HepG2 (cell line): ENCODE measurements at regions not wholly inside any gene's neighbourhood (a gene's known extent, or its start where the extent isn't known, plus 50 kb on each side); places are given as distances from the start of the nearest gene placed in this dataset.

Experiments used
- ATAC-seq: fragments of 200-7000 bp; cut with Tn5 transposase; 3 replicates; pipeline ENCODE4 v1.9.1; 2020; ENCODE audit warnings: mild to moderate bottlenecking, moderate library complexity
- BruUV-seq: library from RNA; stranded (reverse); fragments of 400-500 nt; replicated peaks from 2 replicates; lab custom pipeline; 2021; lab: Mats Ljungman, UMichigan
- CTCF ChIA-PET: fragments of 300-600 bp; formaldehyde crosslinking; extraction: SDS; loops from one replicate; lab custom pipeline; 2021; ENCODE audit warnings: low total read pairs, inconsistent platforms, low intra/inter-chr PET ratio; lab: Yijun Ruan, JAX
- POLR2A ChIA-PET: fragments of 350-600 bp; sonication (Branson Sonifier 250); formaldehyde crosslinking; loops from one replicate; lab custom pipeline; 2020; ENCODE audit warnings: antibody characterized with exemption, inconsistent platforms; lab: Yijun Ruan, JAX
- DNase-seq: peaks from one replicate; pipeline ENCODE4 v3.0.0-alpha.2; 2015; ENCODE audit warnings: low spot score
- FAIRE-seq: peaks from 3 replicates; lab custom pipeline; 2011; peaks lifted over from hg19 to GRCh38; lab: Jason Lieb, UNC
- H2AFZ ChIP-seq: one replicate; pipeline ENCODE4 v1.6.1; 2011; ENCODE audit warnings: low read length, inconsistent platforms
- H3K27ac ChIP-seq: fragments of 300-600 bp; 3 replicates; pipeline ENCODE4 v1.8.0; 2011; ENCODE audit warnings: mixed run types, mild to moderate bottlenecking, mixed read lengths, low read length, inconsistent platforms; ENCODE audit not compliant: insufficient read depth; ENCODE audit errors: extremely low read length
- H3K27me3 ChIP-seq, 2 experiments: fragments of 200-600 bp in 1 of 2; 2 replicates in 1 of 2; 3 replicates in 1 of 2; pipeline versions ENCODE4 v1.6.0 to v1.8.0; 2011; ENCODE audit warnings: low read length in 2 of 2, mild to moderate bottlenecking in 2 of 2, moderate library complexity in 2 of 2, inconsistent platforms in 1 of 2; ENCODE audit not compliant: insufficient read depth in 2 of 2, control insufficient read depth in 1 of 2
- H3K36me3 ChIP-seq, 2 experiments: fragments of 200-600 bp in 1 of 2; replicated peaks in 1 of 2; 2 replicates in 1 of 2; 3 replicates in 1 of 2; pipeline versions ENCODE4 v1.5.1 to v1.8.0; 2011; ENCODE audit warnings: low read length in 2 of 2, inconsistent platforms in 1 of 2; ENCODE audit not compliant: insufficient read depth in 2 of 2, control insufficient read depth in 1 of 2
- H3K4me1 ChIP-seq: 2 replicates; pipeline ENCODE4 v1.5.1; 2012; ENCODE audit warnings: low read length, inconsistent platforms; ENCODE audit not compliant: insufficient read depth
- H3K4me2 ChIP-seq: 2 replicates; pipeline ENCODE4 v1.6.0; 2011; ENCODE audit warnings: low read depth, low read length, inconsistent platforms
- H3K4me3 ChIP-seq, 3 experiments: fragments of 200-600 bp in 1 of 3; sonication (generic), shearing (Covaris generic) in 1 of 3; replicated peaks in 1 of 3; 2 replicates each; pipeline ENCODE4 v1.5.1; 2011 to 2016; ENCODE audit warnings: low read length in 3 of 3, inconsistent platforms in 2 of 3, low read depth in 2 of 3, mild to moderate bottlenecking in 2 of 3, control low read depth in 1 of 3, mixed read lengths in 1 of 3; ENCODE audit not compliant: insufficient read depth in 1 of 3
- H3K79me2 ChIP-seq: one replicate; pipeline ENCODE4 v1.6.1; 2011; ENCODE audit warnings: low read length, inconsistent platforms; ENCODE audit not compliant: insufficient read depth
- H3K9ac ChIP-seq: 2 replicates; pipeline ENCODE4 v1.6.0; 2011; ENCODE audit warnings: mild to moderate bottlenecking, low read depth, low read length, inconsistent platforms; ENCODE audit not compliant: insufficient read depth
- H3K9me3 ChIP-seq: 2 replicates; pipeline ENCODE4 v1.5.1; 2012; ENCODE audit warnings: mild to moderate bottlenecking, low read length
- H4K20me1 ChIP-seq: 2 replicates; pipeline ENCODE4 v1.6.0; 2011; ENCODE audit warnings: inconsistent platforms, mild to moderate bottlenecking, low read length, moderate library complexity; ENCODE audit not compliant: insufficient read depth
- ATF7 ChIP-seq, 2 experiments: fragments of 450-650 bp in 1 of 2; sonication (generic) in 1 of 2; formaldehyde crosslinking in 1 of 2; IDR thresholded peaks; 2 replicates each; pipeline versions ENCODE4 v1.4.0 to v1.6.1; 2016 to 2020; ENCODE audit warnings: antibody characterized with exemption in 1 of 2, mild to moderate bottlenecking in 1 of 2, missing genetic modification reagents in 1 of 2
- CEBPB ChIP-seq: IDR thresholded peaks from 2 replicates; pipeline ENCODE4 v1.6.1; 2011; ENCODE audit warnings: low read depth, low read length, improper control_type of control experiment, borderline replicate concordance
- MAFF ChIP-seq: IDR thresholded peaks from 2 replicates; pipeline ENCODE4 v1.6.1; 2011; ENCODE audit warnings: low read depth, low read length, improper control_type of control experiment
- MAFK ChIP-seq, 2 experiments: IDR thresholded peaks in 1 of 2; conservative IDR thresholded peaks in 1 of 2; 2 replicates each; pipeline ENCODE4 v1.6.1; 2011; ENCODE audit warnings: improper control_type of control experiment in 2 of 2, low read length in 2 of 2
- NCOA1 ChIP-seq: sonication (generic); formaldehyde crosslinking; IDR thresholded peaks from 2 replicates; pipeline ENCODE4 v1.9.0; 2021; ENCODE audit warnings: missing genetic modification reagents
- ZBTB8A ChIP-seq: sonication (generic); formaldehyde crosslinking; IDR thresholded peaks from 2 replicates; pipeline ENCODE4 v1.4.0; 2020; ENCODE audit warnings: mild to moderate bottlenecking, low read depth, missing genetic modification reagents, borderline replicate concordance
- WGBS: methylation state at CpG from one replicate; pipeline ENCODE4 v1.1.6; 2017; ENCODE audit warnings: low lambda C conversion rate; 5-methylcytosine and 5-hydroxymethylcytosine counted together
- in situ Hi-C: cut with HindIII; loops from 2 replicates; pipeline ENCODE4 v1.10.0; 2017; ENCODE audit warnings: low pct_unique_long_range_greater_than_20kb; ENCODE audit not compliant: extremely low pct_ligation_motif_present
- intact Hi-C: fragments of 100-400 bp; cut with micrococcal nuclease; formaldehyde crosslinking; loops from one replicate; pipeline ENCODE4 v1.10.0; 2022; ENCODE audit not compliant: unreplicated experiment
- TF ChIP-seq, protein P1 (sequence below): sonication (generic); formaldehyde crosslinking; IDR thresholded peaks from 2 replicates; pipeline ENCODE4 v1.4.0; 2020; ENCODE audit warnings: mild to moderate bottlenecking, missing genetic modification reagents

DNA sequence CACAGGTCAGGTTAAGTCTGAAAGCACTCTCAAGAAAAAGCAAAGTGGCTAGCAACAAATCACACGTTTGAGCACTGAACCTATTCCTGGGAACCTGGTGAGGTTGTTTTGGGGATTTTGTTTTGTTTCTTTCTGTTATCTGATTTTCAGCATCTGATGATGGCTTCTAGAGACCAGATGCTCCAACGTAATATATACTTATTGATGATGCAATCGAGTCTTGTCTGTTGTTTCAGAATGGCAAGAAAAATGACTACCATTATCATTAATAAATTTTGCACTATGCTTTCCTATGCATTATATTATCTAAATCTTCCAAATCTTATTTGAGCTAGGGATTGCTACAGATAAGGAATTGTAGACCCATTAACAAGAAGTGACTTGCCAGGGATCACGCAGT, 312.3 kb upstream of the FAT3 start:
- DNase-seq (no peak), ATAC-seq (no peak), FAIRE-seq (no peak)
- Histone ChIP-seq H3K27ac (no peak overlapping the region), H3K36me3 (no peaks in the 10 kb centered on the region), H3K79me2 (no peaks in the 10 kb centered on the region), H4K20me1 (no peaks in the 10 kb centered on the region), H3K4me2 (no peak overlapping the region), H2AFZ (no peak overlapping the region), H3K9ac (no peak overlapping the region), H3K4me3 (no peak overlapping the region), H3K4me1 (no peaks in the 10 kb centered on the region), H3K27me3 (no peaks in the 10 kb centered on the region), H3K9me3 (peaks cover 26% of the 10 kb centered on the region)
- TF ChIP-seq CEBPB (peak; percentile 56), ATF7 (IDR thresholded peaks at IDR 0.05) (peak; percentile 65), ATF7 (CRISPR knock-in tag; IDR thresholded peaks at IDR 0.05) (no peak)
- TF ChIP-seq, protein P1, sequence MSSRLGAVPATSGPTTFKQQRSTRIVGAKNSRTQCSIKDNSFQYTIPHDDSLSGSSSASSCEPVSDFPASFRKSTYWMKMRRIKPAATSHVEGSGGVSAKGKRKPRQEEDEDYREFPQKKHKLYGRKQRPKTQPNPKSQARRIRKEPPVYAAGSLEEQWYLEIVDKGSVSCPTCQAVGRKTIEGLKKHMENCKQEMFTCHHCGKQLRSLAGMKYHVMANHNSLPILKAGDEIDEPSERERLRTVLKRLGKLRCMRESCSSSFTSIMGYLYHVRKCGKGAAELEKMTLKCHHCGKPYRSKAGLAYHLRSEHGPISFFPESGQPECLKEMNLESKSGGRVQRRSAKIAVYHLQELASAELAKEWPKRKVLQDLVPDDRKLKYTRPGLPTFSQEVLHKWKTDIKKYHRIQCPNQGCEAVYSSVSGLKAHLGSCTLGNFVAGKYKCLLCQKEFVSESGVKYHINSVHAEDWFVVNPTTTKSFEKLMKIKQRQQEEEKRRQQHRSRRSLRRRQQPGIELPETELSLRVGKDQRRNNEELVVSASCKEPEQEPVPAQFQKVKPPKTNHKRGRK (CRISPR knock-in tag): no peak
- ChIA-PET CTCF (no interaction called here), POLR2A (no interaction called here)
- BruUV-seq: no TSS peak
- in situ Hi-C loops: no loop called here
- intact Hi-C loops: no loop called here
- WGBS: 2% methylated on average over 4 of the region's 4 CpGs

DNA sequence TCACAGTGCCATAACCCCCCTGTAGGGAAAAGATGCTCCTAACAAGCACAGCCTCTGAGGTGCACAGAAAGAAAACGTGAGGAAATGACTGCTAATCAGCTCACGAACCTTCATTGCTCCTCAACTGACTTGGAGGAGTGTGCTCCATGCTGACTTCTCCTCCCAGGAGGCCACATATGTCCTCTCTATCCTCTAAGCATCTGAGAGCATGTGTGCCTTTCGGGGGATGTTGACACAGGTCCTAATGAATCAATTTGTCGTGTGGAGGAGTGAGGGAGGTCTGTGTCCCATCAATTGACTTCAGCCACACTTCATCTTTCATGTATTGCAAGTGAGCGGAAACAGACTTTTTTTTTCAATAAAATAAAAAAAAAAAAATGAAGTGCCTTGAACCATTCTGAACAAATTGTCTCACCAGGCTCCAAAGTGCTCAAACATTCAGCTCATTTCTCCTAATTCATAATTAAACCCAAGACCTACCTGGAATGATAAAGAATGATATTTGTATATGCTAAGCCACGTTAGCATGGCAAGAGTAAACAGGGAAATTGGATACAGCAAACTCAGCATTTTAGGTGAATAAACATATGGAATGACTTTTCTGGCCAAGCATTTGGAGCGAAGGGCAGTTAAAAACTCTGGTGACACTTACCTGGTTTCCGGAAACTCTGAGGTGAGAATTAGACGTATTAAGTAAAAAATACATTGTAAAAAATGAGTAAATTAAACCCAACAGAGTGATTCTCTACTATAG, 317.6 kb upstream of the FAT3 start:
- WGBS: 9% methylated on average over 9 of the region's 9 CpGs
- Histone ChIP-seq H3K27ac (no peak overlapping the region), H3K4me2 (no peak overlapping the region), H3K27me3 (no peaks in the 10 kb centered on the region), H4K20me1 (no peaks in the 10 kb centered on the region), H3K9ac (no peak overlapping the region), H3K4me3 (no peak overlapping the region), H3K9me3 (no peaks in the 10 kb centered on the region; the same call in 1 of the 2 replicates), H3K36me3 (no peaks in the 10 kb centered on the region), H2AFZ (no peak overlapping the region), H3K4me1 (no peaks in the 10 kb centered on the region), H3K79me2 (no peaks in the 10 kb centered on the region)
- ChIA-PET CTCF (no interaction called here), POLR2A (no interaction called here)
- in situ Hi-C loops (no loop called here), intact Hi-C loops (no loop called here)
- DNase-seq (no peak), ATAC-seq (no peak), FAIRE-seq (no peak)
- TF ChIP-seq ZBTB8A (CRISPR knock-in tag) (no peak), MAFF (peak; percentile 81), MAFK (conservative IDR thresholded peaks at IDR 0.05 in 1 of 2, IDR thresholded peaks at IDR 0.05 in 1 of 2; ENCODE audit: low read length in 2 of 2) (peak; percentile 76 to 83), NCOA1 (CRISPR knock-in tag) (no peak)
- BruUV-seq: no TSS peak
